A673 (cell line): ENCODE measurements at regions not wholly inside any gene's neighbourhood (a gene's known extent, or its start where the extent isn't known, plus 50 kb on each side); places are given as distances from the start of the nearest gene placed in this dataset.

Source experiments
- EZH2 ChIP-seq: fragments of 200-600 bp; sonication (generic); IDR thresholded peaks from 2 replicates; pipeline ENCODE4 v1.6.1; 2017; ENCODE audit warnings: borderline replicate concordance, low read depth, mild to moderate bottlenecking, mixed read lengths, antibody characterized with exemption, low read length; ENCODE audit not compliant: poor library complexity, severe bottlenecking
- TF ChIP-seq, protein P1 (sequence below): fragments of 300-800, 200-600 bp; sonication (generic); conservative IDR thresholded peaks from 2 replicates; pipeline ENCODE4 v1.5.1; 2017; ENCODE audit warnings: low read depth, mild to moderate bottlenecking, antibody characterized with exemption, low read length, moderate library complexity, mixed read lengths

DNA sequence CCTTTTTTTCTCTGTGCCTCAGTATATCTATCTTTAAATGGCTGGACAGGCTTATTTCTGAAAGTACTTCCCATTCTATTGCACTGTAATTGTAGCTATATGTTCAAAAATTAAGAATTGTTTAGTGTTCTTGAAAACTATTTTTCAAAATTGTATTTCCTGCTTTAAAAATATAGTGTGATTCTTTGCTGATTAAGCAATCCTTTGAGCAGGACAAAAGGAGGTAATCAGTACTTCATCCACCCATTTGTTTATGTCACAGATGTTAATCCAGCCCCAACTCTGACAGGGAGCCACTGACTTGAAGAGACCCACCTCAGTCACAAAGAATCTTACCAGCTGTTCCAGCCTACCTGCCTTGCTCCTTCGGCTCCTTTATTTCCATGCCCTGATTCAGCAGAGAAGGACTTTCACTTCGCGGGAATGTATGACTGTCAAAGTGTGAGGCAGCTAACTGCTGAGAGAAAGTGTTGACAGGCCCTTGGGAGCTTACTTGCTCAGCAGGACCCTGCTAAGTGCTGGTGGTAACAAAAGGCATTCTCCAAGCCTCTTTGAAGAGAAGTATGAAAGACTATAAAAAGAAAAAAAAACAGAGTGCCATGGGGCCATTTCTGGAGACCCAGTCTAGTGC, 393.3 kb upstream of the CYRIA start:
- TF ChIP-seq EZH2: no peak
- TF ChIP-seq, protein P1, sequence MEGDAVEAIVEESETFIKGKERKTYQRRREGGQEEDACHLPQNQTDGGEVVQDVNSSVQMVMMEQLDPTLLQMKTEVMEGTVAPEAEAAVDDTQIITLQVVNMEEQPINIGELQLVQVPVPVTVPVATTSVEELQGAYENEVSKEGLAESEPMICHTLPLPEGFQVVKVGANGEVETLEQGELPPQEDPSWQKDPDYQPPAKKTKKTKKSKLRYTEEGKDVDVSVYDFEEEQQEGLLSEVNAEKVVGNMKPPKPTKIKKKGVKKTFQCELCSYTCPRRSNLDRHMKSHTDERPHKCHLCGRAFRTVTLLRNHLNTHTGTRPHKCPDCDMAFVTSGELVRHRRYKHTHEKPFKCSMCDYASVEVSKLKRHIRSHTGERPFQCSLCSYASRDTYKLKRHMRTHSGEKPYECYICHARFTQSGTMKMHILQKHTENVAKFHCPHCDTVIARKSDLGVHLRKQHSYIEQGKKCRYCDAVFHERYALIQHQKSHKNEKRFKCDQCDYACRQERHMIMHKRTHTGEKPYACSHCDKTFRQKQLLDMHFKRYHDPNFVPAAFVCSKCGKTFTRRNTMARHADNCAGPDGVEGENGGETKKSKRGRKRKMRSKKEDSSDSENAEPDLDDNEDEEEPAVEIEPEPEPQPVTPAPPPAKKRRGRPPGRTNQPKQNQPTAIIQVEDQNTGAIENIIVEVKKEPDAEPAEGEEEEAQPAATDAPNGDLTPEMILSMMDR: no peak
